ENCODE measurements at regions not wholly inside any gene's neighbourhood (a gene's known extent, or its start where the extent isn't known, plus 50 kb on each side); places are given as distances from the start of the nearest gene placed in this dataset.
A peak's percentile ranks its signal among the peaks of the same experiment; 100 is the strongest.

DNA sequence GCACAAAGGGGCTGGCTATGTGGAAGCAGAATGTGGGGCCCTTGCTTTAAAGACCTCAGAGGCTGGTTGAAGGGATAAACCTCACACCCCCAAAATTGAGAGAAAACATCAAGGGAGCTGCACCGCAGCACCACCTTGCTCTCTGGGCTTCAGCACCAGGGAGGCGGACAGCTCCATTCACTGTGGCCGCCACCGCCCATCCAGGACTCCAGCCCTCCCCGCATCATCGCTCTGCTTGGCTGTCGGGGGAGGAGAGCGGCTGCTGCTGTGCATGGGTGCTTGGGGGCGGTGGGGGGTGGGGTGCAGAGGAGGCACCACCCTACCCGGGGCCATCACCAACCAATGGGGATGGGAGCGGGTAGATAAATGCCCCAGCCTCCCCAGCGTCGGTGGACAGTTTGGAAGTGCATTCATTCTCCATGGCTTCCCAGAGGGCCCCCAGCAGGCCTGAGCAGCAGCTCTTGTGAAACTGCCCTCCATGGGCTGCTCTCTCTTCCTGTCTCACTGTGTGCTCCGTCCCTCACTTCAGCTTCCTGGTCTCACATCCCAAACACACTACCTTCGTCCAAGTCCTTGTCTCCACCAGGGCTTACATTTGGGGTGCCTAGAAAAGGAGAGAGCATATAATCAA lies 75.7 kb upstream of the BHLHE23 start (continued):
- TF ChIP-seq ZNF782 (CRISPR knock-in tag; IDR thresholded peaks at IDR 0.05; ENCODE audit: borderline replicate concordance) (peak; percentile 95), TMF1 (CRISPR knock-in tag; IDR thresholded peaks at IDR 0.05; ENCODE audit: low read depth) (peak; percentile 87; the same call in 1 of the 2 replicates), ZNF468 (CRISPR knock-in tag; IDR thresholded peaks at IDR 0.05) (peak; percentile 78; the same call in 1 of the 2 replicates), HMG20A (CRISPR knock-in tag; IDR thresholded peaks at IDR 0.05; ENCODE audit: borderline replicate concordance) (peak; percentile 47; the same call in 1 of the 2 replicates), ZNF17 (CRISPR knock-in tag; IDR thresholded peaks at IDR 0.05) (no peak), ZNF781 (CRISPR knock-in tag; IDR thresholded peaks at IDR 0.05; ENCODE audit: borderline replicate concordance, not compliant biosample characterization) (peak; percentile 97), HNF4G (IDR thresholded peaks at IDR 0.05; ENCODE audit: borderline replicate concordance, low read depth, low read length) (no peak), HNF4G (CRISPR knock-in tag; IDR thresholded peaks at IDR 0.05; ENCODE audit: borderline replicate concordance, low read depth) (no peak), ZFAT (CRISPR knock-in tag; conservative IDR thresholded peaks at IDR 0.05) (no peak), ZBTB7B (CRISPR knock-in tag; IDR thresholded peaks at IDR 0.05) (0 out of 2 replicates have a peak, but pooled peaks have one; percentile 30), ZKSCAN5 (CRISPR knock-in tag; IDR thresholded peaks at IDR 0.05) (peak; percentile 77), ZNF644 (CRISPR knock-in tag; IDR thresholded peaks at IDR 0.05; ENCODE audit: low read depth) (peak; percentile 91), ZNF547 (CRISPR knock-in tag; IDR thresholded peaks at IDR 0.05) (peak; percentile 72; the same call in 1 of the 2 replicates), ZNF350 (CRISPR knock-in tag; IDR thresholded peaks at IDR 0.05; ENCODE audit: borderline replicate concordance, low read depth) (0 out of 2 replicates have a peak, but pooled peaks have one; percentile 18), MIER3 (CRISPR knock-in tag; IDR thresholded peaks at IDR 0.05; ENCODE audit: borderline replicate concordance) (peak; percentile 82; the same call in 1 of the 2 replicates), ZNF569 (CRISPR knock-in tag; IDR thresholded peaks at IDR 0.05; ENCODE audit: borderline replicate concordance) (no peak), ZBTB1 (CRISPR knock-in tag; IDR thresholded peaks at IDR 0.05; ENCODE audit: borderline replicate concordance) (peak; percentile 49; the same call in 1 of the 2 replicates), NKX3-1 (CRISPR knock-in tag; IDR thresholded peaks at IDR 0.05) (peak; percentile 95), SRF (IDR thresholded peaks at IDR 0.05; ENCODE audit: low read depth, low read length) (no peak)
- TF ChIP-seq, protein P1, sequence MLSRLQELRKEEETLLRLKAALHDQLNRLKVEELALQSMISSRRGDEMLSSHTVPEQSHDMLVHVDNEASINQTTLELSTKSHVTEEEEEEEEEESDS (CRISPR knock-in tag; IDR thresholded peaks at IDR 0.05; ENCODE audit: borderline replicate concordance): 0 out of 2 replicates have a peak, but pooled peaks have one; percentile 49
- TF ChIP-seq, protein P2, sequence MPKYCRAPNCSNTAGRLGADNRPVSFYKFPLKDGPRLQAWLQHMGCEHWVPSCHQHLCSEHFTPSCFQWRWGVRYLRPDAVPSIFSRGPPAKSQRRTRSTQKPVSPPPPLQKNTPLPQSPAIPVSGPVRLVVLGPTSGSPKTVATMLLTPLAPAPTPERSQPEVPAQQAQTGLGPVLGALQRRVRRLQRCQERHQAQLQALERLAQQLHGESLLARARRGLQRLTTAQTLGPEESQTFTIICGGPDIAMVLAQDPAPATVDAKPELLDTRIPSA (CRISPR knock-in tag; IDR thresholded peaks at IDR 0.05; ENCODE audit: borderline replicate concordance): no peak
- TF ChIP-seq, protein P3, sequence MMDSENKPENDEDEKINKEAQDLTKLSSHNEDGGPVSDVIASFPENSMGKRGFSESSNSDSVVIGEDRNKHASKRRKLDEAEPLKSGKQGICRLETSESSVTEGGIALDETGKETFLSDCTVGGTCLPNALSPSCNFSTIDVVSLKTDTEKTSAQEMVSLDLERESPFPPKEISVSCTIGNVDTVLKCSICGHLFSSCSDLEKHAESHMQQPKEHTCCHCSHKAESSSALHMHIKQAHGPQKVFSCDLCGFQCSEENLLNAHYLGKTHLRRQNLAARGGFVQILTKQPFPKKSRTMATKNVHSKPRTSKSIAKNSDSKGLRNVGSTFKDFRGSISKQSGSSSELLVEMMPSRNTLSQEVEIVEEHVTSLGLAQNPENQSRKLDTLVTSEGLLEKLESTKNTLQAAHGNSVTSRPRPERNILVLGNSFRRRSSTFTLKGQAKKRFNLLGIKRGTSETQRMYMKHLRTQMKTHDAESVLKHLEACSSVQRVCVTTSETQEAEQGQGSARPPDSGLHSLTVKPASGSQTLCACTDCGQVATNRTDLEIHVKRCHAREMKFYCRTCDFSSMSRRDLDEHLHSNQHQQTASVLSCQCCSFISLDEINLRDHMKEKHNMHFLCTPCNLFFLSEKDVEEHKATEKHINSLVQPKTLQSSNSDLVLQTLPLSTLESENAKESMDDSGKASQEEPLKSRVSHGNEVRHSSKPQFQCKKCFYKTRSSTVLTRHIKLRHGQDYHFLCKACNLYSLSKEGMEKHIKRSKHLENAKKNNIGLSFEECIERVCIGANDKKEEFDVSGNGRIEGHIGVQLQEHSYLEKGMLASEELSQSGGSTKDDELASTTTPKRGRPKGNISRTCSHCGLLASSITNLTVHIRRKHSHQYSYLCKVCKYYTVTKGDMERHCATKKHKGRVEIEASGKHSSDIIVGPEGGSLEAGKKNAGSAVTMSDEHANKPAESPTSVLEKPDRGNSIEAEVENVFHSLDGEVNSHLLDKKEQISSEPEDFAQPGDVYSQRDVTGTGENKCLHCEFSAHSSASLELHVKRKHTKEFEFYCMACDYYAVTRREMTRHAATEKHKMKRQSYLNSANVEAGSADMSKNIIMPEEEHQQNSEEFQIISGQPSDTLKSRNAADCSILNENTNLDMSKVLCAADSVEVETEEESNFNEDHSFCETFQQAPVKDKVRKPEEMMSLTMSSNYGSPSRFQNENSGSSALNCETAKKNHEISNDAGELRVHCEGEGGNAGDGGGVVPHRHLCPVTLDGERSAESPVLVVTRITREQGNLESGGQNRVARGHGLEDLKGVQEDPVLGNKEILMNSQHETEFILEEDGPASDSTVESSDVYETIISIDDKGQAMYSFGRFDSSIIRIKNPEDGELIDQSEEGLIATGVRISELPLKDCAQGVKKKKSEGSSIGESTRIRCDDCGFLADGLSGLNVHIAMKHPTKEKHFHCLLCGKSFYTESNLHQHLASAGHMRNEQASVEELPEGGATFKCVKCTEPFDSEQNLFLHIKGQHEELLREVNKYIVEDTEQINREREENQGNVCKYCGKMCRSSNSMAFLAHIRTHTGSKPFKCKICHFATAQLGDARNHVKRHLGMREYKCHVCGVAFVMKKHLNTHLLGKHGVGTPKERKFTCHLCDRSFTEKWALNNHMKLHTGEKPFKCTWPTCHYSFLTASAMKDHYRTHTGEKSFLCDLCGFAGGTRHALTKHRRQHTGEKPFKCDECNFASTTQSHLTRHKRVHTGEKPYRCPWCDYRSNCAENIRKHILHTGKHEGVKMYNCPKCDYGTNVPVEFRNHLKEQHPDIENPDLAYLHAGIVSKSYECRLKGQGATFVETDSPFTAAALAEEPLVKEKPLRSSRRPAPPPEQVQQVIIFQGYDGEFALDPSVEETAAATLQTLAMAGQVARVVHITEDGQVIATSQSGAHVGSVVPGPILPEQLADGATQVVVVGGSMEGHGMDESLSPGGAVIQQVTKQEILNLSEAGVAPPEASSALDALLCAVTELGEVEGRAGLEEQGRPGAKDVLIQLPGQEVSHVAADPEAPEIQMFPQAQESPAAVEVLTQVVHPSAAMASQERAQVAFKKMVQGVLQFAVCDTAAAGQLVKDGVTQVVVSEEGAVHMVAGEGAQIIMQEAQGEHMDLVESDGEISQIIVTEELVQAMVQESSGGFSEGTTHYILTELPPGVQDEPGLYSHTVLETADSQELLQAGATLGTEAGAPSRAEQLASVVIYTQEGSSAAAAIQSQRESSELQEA (CRISPR knock-in tag; IDR thresholded peaks at IDR 0.05; ENCODE audit: not compliant biosample characterization): peak; percentile 43

All from HepG2 (cell line).